ENCODE measurements at regions not wholly inside any gene's neighbourhood (a gene's known extent, or its start where the extent isn't known, plus 50 kb on each side); places are given as distances from the start of the nearest gene placed in this dataset.
A peak's percentile ranks its signal among the peaks of the same experiment; 100 is the strongest.
"Not testable (repeated sequence)": the region's sequence is repeated elsewhere in the genome, so short reads cannot be mapped to it uniquely, and the experiment has no call there.

GRCh38 chr5:34449639-34450038, 206.5 kb upstream of the RAI14 start:
- no peak overlapping the region for H3K27ac Mint-ChIP-seq
- ATAC-seq (replicated peaks in 1 of 2): no peak
- DNase-seq: no peak
- peaks cover 29% of the 10 kb centered on the region for H3K27me3 Mint-ChIP-seq (ENCODE audit: low read depth)
- no peaks in the 10 kb centered on the region for H3K36me3 Mint-ChIP-seq (ENCODE audit: insufficient read depth in 2 of 2)
- H3K9me3 Mint-ChIP-seq: no peaks in the 10 kb centered on the region
- no peak overlapping the region for H3K4me3 Mint-ChIP-seq
- H3K4me1 Mint-ChIP-seq (ENCODE audit: low read depth): no peaks in the 10 kb centered on the region

- Mint-ChIP-seq H3K36me3 (ENCODE audit: insufficient read depth in 2 of 2) (no peaks in the 10 kb centered on the region), H3K4me1 (ENCODE audit: low read depth) (no peaks in the 10 kb centered on the region), H3K27me3 (ENCODE audit: low read depth) (peaks cover 29% of the 10 kb centered on the region), H3K9me3 (no peaks in the 10 kb centered on the region), H3K4me3 (no peak overlapping the region), H3K27ac (no peak overlapping the region)
- ATAC-seq (replicated peaks in 1 of 2) (no peak), DNase-seq (no peak)
Observed at GRCh38 chr5:34450338-34450737, 205.8 kb upstream of the RAI14 start.

GRCh38 chr5:34452170-34452828, 203.8 kb upstream of the RAI14 start:
- Mint-ChIP-seq H3K27ac (no peak overlapping the region), H3K36me3 (ENCODE audit: insufficient read depth in 2 of 2) (no peaks in the 10 kb centered on the region), H3K27me3 (ENCODE audit: low read depth) (peaks cover 25% of the 10 kb centered on the region), H3K4me1 (ENCODE audit: low read depth) (no peaks in the 10 kb centered on the region), H3K4me3 (no peak overlapping the region), H3K9me3 (no peaks in the 10 kb centered on the region)
- ATAC-seq (replicated peaks in 1 of 2): no peak
- DNase-seq: peak in 1 of 2 donors; percentile 21

- no peak for ATAC-seq (replicated peaks in 1 of 2)
- no peaks in the 10 kb centered on the region for H3K36me3 Mint-ChIP-seq (ENCODE audit: insufficient read depth in 2 of 2)
Observed at GRCh38 chr5:34455098-34455497, 201.0 kb upstream of the RAI14 start.

GRCh38 chr5:34459908-34460307, 196.2 kb upstream of the RAI14 start:
- Mint-ChIP-seq H3K36me3 (ENCODE audit: insufficient read depth in 2 of 2) (peaks cover 0 to 1% of the 10 kb centered on the region in 2 donors), H3K27me3 (ENCODE audit: low read depth) (peaks cover 6% of the 10 kb centered on the region), H3K9me3 (peaks cover 0 to 7% of the 10 kb centered on the region in 2 donors)

More at GRCh38 chr5:34455098-34455497, 201.0 kb upstream of the RAI14 start:
- Mint-ChIP-seq H3K9me3 (no peaks in the 10 kb centered on the region), H3K4me3 (no peak overlapping the region), H3K4me1 (ENCODE audit: low read depth) (no peaks in the 10 kb centered on the region), H3K27ac (no peak overlapping the region), H3K27me3 (ENCODE audit: low read depth) (peaks cover 18% of the 10 kb centered on the region)
- no peak for DNase-seq

GRCh38 chr5:34460496-34460895, 195.6 kb upstream of the RAI14 start:
- Mint-ChIP-seq H3K9me3 (peaks cover 0 to 7% of the 10 kb centered on the region in 2 donors), H3K36me3 (ENCODE audit: insufficient read depth in 2 of 2) (peaks cover 0 to 1% of the 10 kb centered on the region in 2 donors), H3K27ac (no peak overlapping the region), H3K4me3 (no peak overlapping the region), H3K4me1 (ENCODE audit: low read depth) (no peaks in the 10 kb centered on the region), H3K27me3 (ENCODE audit: low read depth) (peaks cover 9% of the 10 kb centered on the region)
- DNase-seq: no peak
- ATAC-seq (replicated peaks in 1 of 2): no peak

More at GRCh38 chr5:34459908-34460307, 196.2 kb upstream of the RAI14 start:
- no peaks in the 10 kb centered on the region for H3K4me1 Mint-ChIP-seq (ENCODE audit: low read depth)
- no peak for ATAC-seq (replicated peaks in 1 of 2)
- H3K4me3 Mint-ChIP-seq: no peak overlapping the region
- H3K27ac Mint-ChIP-seq: no peak overlapping the region
- no peak for DNase-seq

- DNase-seq (no peak), ATAC-seq (replicated peaks in 1 of 2) (no peak)
- peak overlapping the region in 1 of 2 donors; percentile 9 for H3K4me3 Mint-ChIP-seq
- H3K27me3 Mint-ChIP-seq (ENCODE audit: low read depth): peaks cover 19% of the 10 kb centered on the region
- H3K4me1 Mint-ChIP-seq (ENCODE audit: low read depth): no peaks in the 10 kb centered on the region
- H3K9me3 Mint-ChIP-seq: peaks cover 0 to 7% of the 10 kb centered on the region in 2 donors
- H3K36me3 Mint-ChIP-seq (ENCODE audit: insufficient read depth in 2 of 2): peaks cover 0 to 1% of the 10 kb centered on the region in 2 donors
- H3K27ac Mint-ChIP-seq: no peak overlapping the region
Observed at GRCh38 chr5:34464829-34465228, 191.3 kb upstream of the RAI14 start.

GRCh38 chr5:34465301-34465700, 190.8 kb upstream of the RAI14 start:
- H3K27ac Mint-ChIP-seq: peak overlapping the region; percentile 56
- DNase-seq: peak; percentile 13 to 35
- H3K9me3 Mint-ChIP-seq; H3K4me1 Mint-ChIP-seq (ENCODE audit: low read depth); ATAC-seq (replicated peaks in 1 of 2); H3K36me3 Mint-ChIP-seq (ENCODE audit: insufficient read depth in 2 of 2): not testable (repeated sequence)
- H3K27me3 Mint-ChIP-seq (ENCODE audit: low read depth): peaks cover 19% of the 10 kb centered on the region
- peak overlapping the region in 1 of 2 donors; percentile 9 for H3K4me3 Mint-ChIP-seq

- not testable (repeated sequence) for DNase-seq; H3K9me3 Mint-ChIP-seq; H3K36me3 Mint-ChIP-seq (ENCODE audit: insufficient read depth in 2 of 2); ATAC-seq (replicated peaks in 1 of 2); H3K4me3 Mint-ChIP-seq; H3K27ac Mint-ChIP-seq; H3K4me1 Mint-ChIP-seq (ENCODE audit: low read depth)
- peaks cover 19% of the 10 kb centered on the region for H3K27me3 Mint-ChIP-seq (ENCODE audit: low read depth)
Observed at GRCh38 chr5:34466519-34467388, 189.4 kb upstream of the RAI14 start.

GRCh38 chr5:34467436-34467835, 188.7 kb upstream of the RAI14 start:
- peaks cover 19% of the 10 kb centered on the region for H3K27me3 Mint-ChIP-seq (ENCODE audit: low read depth)
- H3K36me3 Mint-ChIP-seq (ENCODE audit: insufficient read depth in 2 of 2): no peaks in the 10 kb centered on the region
- H3K4me1 Mint-ChIP-seq (ENCODE audit: low read depth): no peaks in the 10 kb centered on the region
- H3K9me3 Mint-ChIP-seq: no peaks in the 10 kb centered on the region
- ATAC-seq (replicated peaks in 1 of 2): no peak
- DNase-seq: no peak
- no peak overlapping the region for H3K4me3 Mint-ChIP-seq
- H3K27ac Mint-ChIP-seq: no peak overlapping the region

- not testable (repeated sequence) for H3K4me1 Mint-ChIP-seq (ENCODE audit: low read depth); DNase-seq; H3K27ac Mint-ChIP-seq; H3K4me3 Mint-ChIP-seq; H3K36me3 Mint-ChIP-seq (ENCODE audit: insufficient read depth in 2 of 2); H3K9me3 Mint-ChIP-seq; ATAC-seq (replicated peaks in 1 of 2)
- peaks cover 19% of the 10 kb centered on the region for H3K27me3 Mint-ChIP-seq (ENCODE audit: low read depth)
Observed at GRCh38 chr5:34467984-34468383, 188.1 kb upstream of the RAI14 start.

- Mint-ChIP-seq H3K27me3 (ENCODE audit: low read depth) (peaks cover 19% of the 10 kb centered on the region), H3K4me1 (ENCODE audit: low read depth) (no peaks in the 10 kb centered on the region), H3K4me3 (no peak overlapping the region), H3K9me3 (no peaks in the 10 kb centered on the region), H3K36me3 (ENCODE audit: insufficient read depth in 2 of 2) (no peaks in the 10 kb centered on the region), H3K27ac (no peak overlapping the region)
- ATAC-seq (replicated peaks in 1 of 2): no peak
- DNase-seq: no peak
Observed at GRCh38 chr5:34469971-34470370, 186.2 kb upstream of the RAI14 start.

- no peak overlapping the region for H3K4me3 Mint-ChIP-seq
- no peaks in the 10 kb centered on the region for H3K4me1 Mint-ChIP-seq (ENCODE audit: low read depth)
- peak in 1 of 2 donors; percentile 45 for ATAC-seq (replicated peaks in 1 of 2)
- H3K9me3 Mint-ChIP-seq: no peaks in the 10 kb centered on the region
- peaks cover 24% of the 10 kb centered on the region for H3K27me3 Mint-ChIP-seq (ENCODE audit: low read depth)
- DNase-seq: peak; percentile 7 to 27
- no peak overlapping the region for H3K27ac Mint-ChIP-seq
- no peaks in the 10 kb centered on the region for H3K36me3 Mint-ChIP-seq (ENCODE audit: insufficient read depth in 2 of 2)
Observed at GRCh38 chr5:34474573-34475021, 181.5 kb upstream of the RAI14 start.
